ENCODE measurements at regions not wholly inside any gene's neighbourhood (a gene's known extent, or its start where the extent isn't known, plus 50 kb on each side); places are given as distances from the start of the nearest gene placed in this dataset.

DNA sequence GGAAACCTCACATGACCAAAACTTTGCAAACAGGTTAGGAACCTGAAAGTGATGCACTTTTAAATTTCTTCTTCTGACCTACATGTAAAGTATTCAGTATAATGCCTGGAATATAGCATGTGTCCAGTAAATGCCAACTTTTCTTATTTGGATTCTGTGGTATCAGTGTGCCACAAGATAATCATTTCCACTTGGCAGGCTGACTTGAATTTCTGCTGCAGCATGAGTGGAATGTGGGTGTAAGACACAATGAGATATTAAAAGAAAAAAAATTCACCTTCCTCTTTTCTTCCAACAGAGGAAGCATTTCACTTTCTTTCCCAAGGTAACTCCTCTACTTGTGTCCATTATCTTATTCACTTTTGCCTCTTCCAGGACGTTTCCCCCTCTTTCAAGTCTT is 141.9 kb upstream of the PRKD1 start:
- TF ChIP-seq SIN3A (IDR thresholded peaks at IDR 0.05; ENCODE audit: borderline replicate concordance, insufficient read depth, low read length) (no peak), REST (IDR thresholded peaks at IDR 0.05; ENCODE audit: insufficient read depth in 1 of 2, low read depth in 2 of 2, low read length in 2 of 2) (no peak), TAF1 (IDR thresholded peaks at IDR 0.05; ENCODE audit: borderline replicate concordance, insufficient read depth, low read length) (no peak), POLR2AphosphoS5 (IDR thresholded peaks at IDR 0.05; ENCODE audit: low read depth, low read length) (no peak)
